ENCODE measurements at regions not wholly inside any gene's neighbourhood (a gene's known extent, or its start where the extent isn't known, plus 50 kb on each side); places are given as distances from the start of the nearest gene placed in this dataset.

DNA sequence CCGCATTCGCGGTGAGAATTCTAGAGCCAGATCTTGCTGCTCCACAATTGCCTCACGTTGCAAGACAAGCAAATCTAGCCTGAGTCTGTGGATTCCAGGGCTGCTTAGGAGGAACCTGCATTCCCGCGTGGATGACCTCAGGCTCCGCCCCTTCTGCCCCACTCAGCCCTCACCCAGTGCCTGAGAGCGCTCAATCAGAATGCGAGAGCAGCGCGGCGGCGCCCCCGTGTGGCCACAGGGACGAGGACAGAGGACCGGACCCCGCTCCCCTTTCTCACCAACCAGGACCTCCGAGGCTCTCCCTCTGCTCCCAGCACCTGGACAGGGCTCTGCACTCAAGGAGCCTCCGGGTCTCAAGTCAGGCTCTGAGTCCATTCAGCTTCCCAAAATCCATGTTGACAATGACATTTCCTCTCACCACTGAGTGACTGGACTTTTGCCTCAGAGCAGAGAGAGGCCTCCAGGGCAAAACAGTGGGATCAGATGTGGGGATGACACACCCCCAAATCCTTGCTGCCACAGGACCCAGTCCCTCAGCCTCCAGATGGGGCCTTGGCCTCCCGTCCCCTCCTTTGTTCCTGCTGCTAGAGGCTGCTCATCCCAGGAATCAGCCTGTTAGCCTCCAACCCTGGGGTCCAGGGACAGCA is 52.0 kb downstream of the RPP21 start:
- ChIA-PET POLR2A (no interaction called here), CTCF (interaction anchor here (0.7 to 1.6 kb wide), 5 partner anchors 8 to 158 kb away, joined by 3 to 6 read pairs (median 4); no protein-coding TSS in a partner anchor)
- TF ChIP-seq CTBP1 (IDR thresholded peaks at IDR 0.05; ENCODE audit: borderline replicate concordance) (no peak), FOXK2 (IDR thresholded peaks at IDR 0.05) (no peak), BHLHE40 (IDR thresholded peaks at IDR 0.05; ENCODE audit: borderline replicate concordance) (no peak), ELF4 (IDR thresholded peaks at IDR 0.05) (no peak), FOXM1 (IDR thresholded peaks at IDR 0.05; ENCODE audit: borderline replicate concordance) (no peak), FOXA1 (IDR thresholded peaks at IDR 0.05) (no peak), LEF1 (IDR thresholded peaks at IDR 0.05; ENCODE audit: borderline replicate concordance) (no peak), NFRKB (IDR thresholded peaks at IDR 0.05) (no peak), L3MBTL2 (conservative IDR thresholded peaks at IDR 0.05) (no peak), HDGF (IDR thresholded peaks at IDR 0.05; ENCODE audit: borderline replicate concordance) (no peak), ZNF384 (IDR thresholded peaks at IDR 0.05) (no peak), ARNT (IDR thresholded peaks at IDR 0.05) (no peak), SP1 (IDR thresholded peaks at IDR 0.05) (no peak)
- TF ChIP-seq, protein P1, sequence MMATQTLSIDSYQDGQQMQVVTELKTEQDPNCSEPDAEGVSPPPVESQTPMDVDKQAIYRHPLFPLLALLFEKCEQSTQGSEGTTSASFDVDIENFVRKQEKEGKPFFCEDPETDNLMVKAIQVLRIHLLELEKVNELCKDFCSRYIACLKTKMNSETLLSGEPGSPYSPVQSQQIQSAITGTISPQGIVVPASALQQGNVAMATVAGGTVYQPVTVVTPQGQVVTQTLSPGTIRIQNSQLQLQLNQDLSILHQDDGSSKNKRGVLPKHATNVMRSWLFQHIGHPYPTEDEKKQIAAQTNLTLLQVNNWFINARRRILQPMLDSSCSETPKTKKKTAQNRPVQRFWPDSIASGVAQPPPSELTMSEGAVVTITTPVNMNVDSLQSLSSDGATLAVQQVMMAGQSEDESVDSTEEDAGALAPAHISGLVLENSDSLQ (IDR thresholded peaks at IDR 0.05), result no peak
- peak; percentile 92 for DNase-seq (ENCODE audit: extremely low spot score)

DNA sequence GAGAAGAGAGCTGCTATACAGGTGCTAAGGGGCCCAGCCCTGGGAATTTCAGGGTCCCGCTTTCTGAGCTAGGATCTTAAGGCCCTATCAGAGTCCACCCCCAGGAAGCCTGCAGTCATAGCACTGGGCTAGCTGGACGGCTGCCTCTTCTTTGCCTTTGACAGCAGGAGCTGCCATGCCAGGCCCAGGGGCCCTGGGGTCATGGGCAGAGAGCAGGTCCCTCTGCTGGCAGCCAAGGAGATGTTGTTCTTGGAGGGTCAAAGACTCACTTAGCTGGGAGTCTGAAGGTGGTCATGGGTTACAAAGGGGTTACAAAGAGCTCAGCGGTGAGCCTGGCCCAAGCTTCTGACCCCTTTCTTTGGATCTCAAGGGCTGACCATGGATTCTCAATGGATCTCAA is 52.7 kb downstream of the RPP21 start:
- ChIA-PET CTCF (interaction anchor here (0.8 to 1.6 kb wide), 5 partner anchors 9 to 159 kb away, joined by 3 to 6 read pairs (median 4); no protein-coding TSS in a partner anchor), POLR2A (no interaction called here)
- no peak for DNase-seq (ENCODE audit: extremely low spot score)
- TF ChIP-seq ELF4 (IDR thresholded peaks at IDR 0.05) (no peak), BHLHE40 (IDR thresholded peaks at IDR 0.05; ENCODE audit: borderline replicate concordance) (no peak), FOXK2 (IDR thresholded peaks at IDR 0.05) (no peak), SP1 (IDR thresholded peaks at IDR 0.05) (no peak), HDGF (IDR thresholded peaks at IDR 0.05; ENCODE audit: borderline replicate concordance) (no peak), LEF1 (IDR thresholded peaks at IDR 0.05; ENCODE audit: borderline replicate concordance) (no peak), SUZ12 (IDR thresholded peaks at IDR 0.05) (no peak), FOXA1 (IDR thresholded peaks at IDR 0.05) (no peak), TARDBP (IDR thresholded peaks at IDR 0.05) (no peak), ARNT (IDR thresholded peaks at IDR 0.05) (no peak), L3MBTL2 (conservative IDR thresholded peaks at IDR 0.05) (no peak), ZNF384 (IDR thresholded peaks at IDR 0.05) (no peak), FOXM1 (IDR thresholded peaks at IDR 0.05; ENCODE audit: borderline replicate concordance) (no peak)

DNA sequence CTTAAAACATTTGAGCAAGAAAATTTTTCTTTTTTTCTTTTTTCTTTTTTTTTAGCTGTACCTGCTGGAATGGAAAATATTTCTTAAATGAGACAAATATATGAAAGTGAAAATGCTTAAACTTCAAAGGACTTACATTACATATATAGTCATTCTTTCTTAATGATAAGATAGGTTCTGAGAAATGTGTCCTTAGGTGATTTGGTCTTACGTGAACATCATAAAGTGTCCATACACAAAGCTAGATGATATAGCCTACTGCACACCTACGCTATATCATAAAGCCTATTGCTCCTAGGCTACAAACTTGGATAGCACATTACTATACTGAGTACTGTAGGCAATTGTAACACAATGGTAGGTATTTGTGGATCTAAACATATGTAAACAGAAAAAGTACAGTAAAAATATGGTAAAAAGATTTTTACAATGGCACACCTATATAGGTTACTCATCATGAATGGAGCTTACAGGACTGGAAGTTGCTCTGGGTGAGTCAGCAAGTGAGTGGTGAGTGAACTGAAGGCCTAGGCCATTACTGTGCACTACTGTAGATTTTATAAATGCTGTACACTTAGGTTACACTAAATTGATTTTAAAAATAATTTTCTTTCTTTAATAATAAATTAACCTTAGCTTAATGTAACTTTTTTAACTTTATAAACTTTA is 54.6 kb downstream of the RPP21 start:
- DNase-seq (ENCODE audit: extremely low spot score), result no peak
- ChIA-PET CTCF (no interaction called here), POLR2A (no interaction called here)
- TF ChIP-seq SUZ12 (IDR thresholded peaks at IDR 0.05), result no peak
- no peak for TF ChIP-seq ELF4 (IDR thresholded peaks at IDR 0.05)
- no peak for TF ChIP-seq FOXM1 (IDR thresholded peaks at IDR 0.05; ENCODE audit: borderline replicate concordance)
- TF ChIP-seq, protein P1 (IDR thresholded peaks at IDR 0.05), result no peak

DNA sequence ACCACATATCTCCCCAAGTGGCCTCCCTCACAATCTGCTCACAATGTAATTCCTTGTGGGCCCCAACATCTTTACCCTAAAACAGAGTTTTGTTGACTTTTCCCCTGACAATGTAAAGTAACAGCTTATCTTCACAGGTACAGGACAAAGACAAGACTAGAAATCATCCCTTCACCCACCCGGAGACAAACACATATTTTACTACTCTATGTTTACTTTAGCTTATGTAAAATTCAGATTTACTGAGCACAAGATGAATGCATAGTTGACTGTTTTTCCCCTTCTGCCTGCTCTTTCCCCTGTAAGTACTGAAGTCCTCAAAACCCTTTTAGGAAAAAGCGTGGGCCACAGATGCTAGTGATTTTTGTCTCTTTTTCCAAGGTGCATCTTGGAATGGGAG is 61.0 kb downstream of the RPP21 start:
- DNase-seq (ENCODE audit: extremely low spot score), result no peak
- CTCF ChIA-PET, result no interaction called here
- TF ChIP-seq ZNF384 (IDR thresholded peaks at IDR 0.05), result no peak
- no peak for TF ChIP-seq LEF1 (IDR thresholded peaks at IDR 0.05; ENCODE audit: borderline replicate concordance)
- no peak for TF ChIP-seq FOXK2 (IDR thresholded peaks at IDR 0.05)
- no peak for TF ChIP-seq NFRKB (IDR thresholded peaks at IDR 0.05)
- POLR2A ChIA-PET, result no interaction called here

DNA sequence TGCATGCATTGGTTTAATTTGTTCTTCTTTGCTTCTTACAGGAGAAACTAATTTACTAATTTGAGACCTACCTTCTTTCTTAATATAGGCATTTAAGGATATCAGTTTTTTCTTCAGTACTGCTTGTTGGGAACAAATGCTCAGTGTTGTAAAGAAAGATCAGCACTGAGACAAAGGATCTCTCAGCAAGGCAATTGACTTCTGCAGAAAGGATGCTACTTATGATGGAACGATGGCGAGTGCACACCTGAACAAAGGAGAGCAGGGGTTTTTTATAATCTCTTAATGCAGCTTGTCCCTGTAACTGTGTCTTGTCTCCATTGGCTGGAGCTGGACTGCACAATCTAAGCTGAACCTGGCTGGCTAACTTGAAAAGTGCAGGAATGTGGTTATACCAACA is 64.2 kb downstream of the RPP21 start:
- DNase-seq (ENCODE audit: extremely low spot score), result no peak
- ChIA-PET POLR2A (no interaction called here), CTCF (no interaction called here)
- no peak for TF ChIP-seq TARDBP (IDR thresholded peaks at IDR 0.05)
- no peak for TF ChIP-seq ZNF384 (IDR thresholded peaks at IDR 0.05)
- TF ChIP-seq BHLHE40 (IDR thresholded peaks at IDR 0.05; ENCODE audit: borderline replicate concordance), result no peak
- no peak for TF ChIP-seq ARNT (IDR thresholded peaks at IDR 0.05)
- TF ChIP-seq NFRKB (IDR thresholded peaks at IDR 0.05), result no peak
- TF ChIP-seq, protein P1 (IDR thresholded peaks at IDR 0.05), result no peak
- no peak for TF ChIP-seq CTBP1 (IDR thresholded peaks at IDR 0.05; ENCODE audit: borderline replicate concordance)
- no peak for TF ChIP-seq SUZ12 (IDR thresholded peaks at IDR 0.05)
- no peak for TF ChIP-seq HDGF (IDR thresholded peaks at IDR 0.05; ENCODE audit: borderline replicate concordance)
- TF ChIP-seq L3MBTL2 (conservative IDR thresholded peaks at IDR 0.05), result no peak
- TF ChIP-seq ELF4 (IDR thresholded peaks at IDR 0.05), result no peak
- no peak for TF ChIP-seq LEF1 (IDR thresholded peaks at IDR 0.05; ENCODE audit: borderline replicate concordance)
- TF ChIP-seq FOXK2 (IDR thresholded peaks at IDR 0.05), result no peak

DNA sequence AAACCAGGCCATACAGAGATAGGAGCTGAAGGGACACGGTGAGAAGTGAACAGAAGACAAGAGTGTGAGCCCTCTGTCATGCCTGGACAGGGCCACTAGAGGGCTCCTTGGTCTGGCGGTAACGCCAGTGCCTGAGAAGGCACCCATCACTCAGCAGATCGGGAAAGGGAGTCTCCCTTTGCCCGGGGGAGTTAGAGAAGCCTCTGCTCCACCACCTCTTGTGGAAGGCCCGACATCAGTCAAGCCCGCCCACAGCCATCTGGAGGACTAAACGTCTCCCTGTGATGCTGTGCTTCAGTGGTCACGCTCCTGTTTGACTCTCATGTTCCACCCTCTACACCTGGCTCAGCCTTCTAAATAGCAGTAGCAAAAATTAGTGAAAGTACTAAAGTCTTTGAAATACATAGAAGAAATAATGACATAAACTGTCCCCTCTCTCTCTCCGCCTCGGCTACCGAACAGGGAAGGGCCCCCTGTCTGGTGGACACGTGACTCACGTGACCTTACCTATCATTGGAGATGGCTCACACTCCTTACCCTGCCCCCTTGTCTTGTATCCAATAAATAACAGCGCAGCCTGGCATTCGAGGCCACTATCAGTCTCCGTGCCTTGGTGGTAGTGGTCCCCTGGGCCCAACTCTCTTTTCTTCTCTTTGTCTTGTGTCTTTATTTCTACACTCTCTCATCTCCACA is 66.7 kb downstream of the RPP21 start:
- no peak for DNase-seq (ENCODE audit: extremely low spot score)
- no peak for TF ChIP-seq ELF4 (IDR thresholded peaks at IDR 0.05)
- TF ChIP-seq, protein P1 (IDR thresholded peaks at IDR 0.05), result 0 out of 2 replicates have a peak, but pooled peaks have one; percentile 31
- CTCF ChIA-PET, result interaction anchor here (0.6 to 1.4 kb wide), 3 partner anchors 14 to 1165 kb away, joined by 3 to 6 read pairs (median 6); no protein-coding TSS in a partner anchor
- POLR2A ChIA-PET, result no interaction called here

Measured in HEK293T (cell line).